Astrocyte of the cerebellum (primary cell): ENCODE measurements at regions not wholly inside any gene's neighbourhood (a gene's known extent, or its start where the extent isn't known, plus 50 kb on each side); places are given as distances from the start of the nearest gene placed in this dataset.

Experiments used
- DNase-seq: peaks from one replicate; pipeline ENCODE4 v3.0.0-alpha.2; 2011; ENCODE audit warnings: low read depth
- H3K4me3 ChIP-seq: 2 replicates; pipeline ENCODE4 v1.5.1; 2011; ENCODE audit warnings: mild to moderate bottlenecking, low read depth, low read length, moderate library complexity
- in situ Hi-C: cut with HindIII; loops from 2 replicates; pipeline ENCODE4 v1.10.0; 2017; ENCODE audit warnings: low sequenced_read_pairs
- TF ChIP-seq, protein P1 (sequence below): IDR thresholded peaks from 2 replicates; pipeline ENCODE4 v1.5.1; 2012; ENCODE audit warnings: low read length, low read depth, moderate library complexity, mild to moderate bottlenecking; ENCODE audit errors: missing control alignments

DNA sequence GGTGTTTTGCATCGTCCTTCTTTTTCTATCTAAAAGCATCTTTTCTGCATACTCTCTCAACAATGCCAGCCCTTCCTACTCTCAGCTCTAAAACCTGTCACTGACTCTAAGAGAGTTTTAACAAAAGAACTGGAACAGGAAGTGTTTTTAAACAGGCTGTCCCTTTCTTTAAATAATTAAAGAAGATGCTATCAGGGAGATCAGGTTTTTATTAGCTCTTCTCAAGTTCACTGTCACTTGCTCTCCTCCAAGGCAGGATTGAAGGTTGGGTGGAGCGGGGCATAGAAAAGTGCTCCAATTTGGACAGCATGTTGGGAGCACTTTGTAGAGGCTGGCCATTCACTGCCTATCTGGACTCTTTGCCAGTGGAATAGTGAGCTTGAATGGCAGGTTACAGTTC is 56.4 kb upstream of the BARX2 start:
- TF ChIP-seq, protein P1, sequence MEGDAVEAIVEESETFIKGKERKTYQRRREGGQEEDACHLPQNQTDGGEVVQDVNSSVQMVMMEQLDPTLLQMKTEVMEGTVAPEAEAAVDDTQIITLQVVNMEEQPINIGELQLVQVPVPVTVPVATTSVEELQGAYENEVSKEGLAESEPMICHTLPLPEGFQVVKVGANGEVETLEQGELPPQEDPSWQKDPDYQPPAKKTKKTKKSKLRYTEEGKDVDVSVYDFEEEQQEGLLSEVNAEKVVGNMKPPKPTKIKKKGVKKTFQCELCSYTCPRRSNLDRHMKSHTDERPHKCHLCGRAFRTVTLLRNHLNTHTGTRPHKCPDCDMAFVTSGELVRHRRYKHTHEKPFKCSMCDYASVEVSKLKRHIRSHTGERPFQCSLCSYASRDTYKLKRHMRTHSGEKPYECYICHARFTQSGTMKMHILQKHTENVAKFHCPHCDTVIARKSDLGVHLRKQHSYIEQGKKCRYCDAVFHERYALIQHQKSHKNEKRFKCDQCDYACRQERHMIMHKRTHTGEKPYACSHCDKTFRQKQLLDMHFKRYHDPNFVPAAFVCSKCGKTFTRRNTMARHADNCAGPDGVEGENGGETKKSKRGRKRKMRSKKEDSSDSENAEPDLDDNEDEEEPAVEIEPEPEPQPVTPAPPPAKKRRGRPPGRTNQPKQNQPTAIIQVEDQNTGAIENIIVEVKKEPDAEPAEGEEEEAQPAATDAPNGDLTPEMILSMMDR: no peak
- in situ Hi-C loops: no loop called here
- DNase-seq: no peak
- no peak overlapping the region for H3K4me3 ChIP-seq

DNA sequence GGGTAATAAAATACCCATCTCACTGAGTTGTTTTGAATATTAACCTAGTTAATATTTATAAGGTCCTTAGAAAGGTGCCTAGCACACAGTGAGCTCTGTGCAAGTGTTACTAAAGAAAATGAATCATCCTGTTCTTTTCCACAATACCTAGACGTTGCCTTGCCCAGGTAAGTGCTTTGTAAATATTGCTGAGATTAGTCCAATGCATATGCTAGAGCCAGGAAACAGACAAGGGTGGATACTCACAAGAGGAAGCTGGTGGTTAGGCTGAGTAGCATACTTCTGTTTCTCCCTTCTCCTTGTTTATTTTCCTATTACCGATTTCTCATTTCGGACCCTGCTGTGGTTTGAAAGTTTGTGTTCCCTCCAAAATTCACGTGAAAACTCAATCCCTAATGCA is 58.1 kb upstream of the BARX2 start:
- in situ Hi-C loops: no loop called here
- H3K4me3 ChIP-seq: no peak overlapping the region
- no peak for DNase-seq
- TF ChIP-seq, protein P1: no peak

DNA sequence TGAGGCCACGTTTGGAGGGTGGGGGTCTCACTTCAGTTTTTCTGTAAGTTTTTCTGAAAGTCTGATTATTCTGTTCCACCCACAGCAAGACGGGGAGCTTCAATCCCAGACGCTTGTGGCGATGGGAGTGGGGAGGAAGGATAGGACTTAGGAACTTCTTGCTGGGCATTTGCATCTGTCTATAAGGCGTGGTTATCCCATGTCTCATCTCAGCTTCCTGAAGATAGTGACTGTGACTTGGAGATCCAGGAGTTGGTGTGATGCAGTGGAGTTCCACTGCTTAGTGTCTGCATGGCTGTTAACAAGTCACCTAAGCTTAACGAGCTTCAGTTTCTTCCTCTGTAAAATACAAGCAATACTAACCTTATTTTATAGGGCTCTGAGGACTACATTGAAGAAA is 58.9 kb upstream of the BARX2 start:
- in situ Hi-C loops: no loop called here
- TF ChIP-seq, protein P1: no peak
- H3K4me3 ChIP-seq: no peak overlapping the region
- DNase-seq: no peak

DNA sequence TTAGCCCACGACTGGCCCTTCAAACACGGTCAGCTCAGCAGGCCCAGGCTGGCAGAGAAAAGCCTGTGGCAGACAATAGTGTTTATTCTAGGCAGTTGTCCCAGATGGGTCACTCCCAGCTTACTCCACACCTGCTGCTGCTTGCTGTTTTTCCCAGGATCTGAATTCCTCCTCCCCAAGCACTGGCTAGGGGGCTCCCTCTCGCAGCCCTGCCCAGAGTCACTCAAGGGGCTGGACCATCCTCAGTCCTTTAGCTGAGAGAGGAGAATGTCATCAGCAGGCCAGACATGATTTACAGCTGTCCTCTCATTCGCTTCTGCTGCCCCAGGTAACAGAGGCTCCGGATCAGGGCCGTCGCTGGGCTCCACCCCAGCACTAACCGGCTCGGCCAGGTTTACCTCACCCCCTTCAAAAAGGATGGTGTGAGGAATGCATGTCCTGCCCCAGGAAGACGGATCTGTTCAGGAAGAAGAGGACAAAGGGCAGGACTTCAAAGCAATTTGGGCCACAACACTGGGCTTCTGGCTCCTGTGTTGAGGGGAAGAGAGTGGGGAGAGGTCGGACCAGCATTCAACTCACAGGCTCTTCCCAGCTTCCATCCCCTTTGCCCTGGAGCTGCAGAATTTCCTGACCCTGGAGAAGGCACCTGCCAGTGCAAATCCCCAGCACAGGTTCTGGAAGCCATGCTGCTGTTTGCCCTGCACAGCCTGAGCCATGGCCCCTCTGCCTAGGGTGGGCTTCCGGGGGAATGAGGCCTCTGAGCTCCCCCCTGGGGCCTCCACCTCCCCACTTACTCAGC is 59.7 kb upstream of the BARX2 start:
- H3K4me3 ChIP-seq: no peak overlapping the region
- in situ Hi-C loops: no loop called here
- DNase-seq: no peak
- TF ChIP-seq, protein P1: no peak

DNA sequence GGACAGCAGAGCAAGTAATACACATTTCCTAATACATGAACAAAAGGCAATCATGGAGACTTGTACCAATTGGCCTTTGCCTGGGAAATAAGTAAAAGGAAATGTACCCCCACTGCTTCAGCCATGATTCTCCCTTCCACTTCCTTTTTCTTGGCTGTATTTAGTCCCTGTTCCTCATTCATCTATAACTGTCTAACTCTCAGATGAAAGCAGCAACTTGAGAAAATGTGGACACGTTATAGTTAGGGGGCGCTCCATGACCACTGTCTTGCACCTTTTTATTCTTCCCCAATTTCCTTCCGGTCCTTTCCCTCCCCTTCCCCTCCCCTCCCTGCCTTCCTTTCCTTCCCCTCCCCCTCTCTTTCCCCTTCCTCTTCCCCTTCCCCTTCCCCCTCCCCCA is 61.3 kb upstream of the BARX2 start:
- no peak overlapping the region for H3K4me3 ChIP-seq
- TF ChIP-seq, protein P1: no peak
- DNase-seq: no peak
- in situ Hi-C loops: no loop called here

DNA sequence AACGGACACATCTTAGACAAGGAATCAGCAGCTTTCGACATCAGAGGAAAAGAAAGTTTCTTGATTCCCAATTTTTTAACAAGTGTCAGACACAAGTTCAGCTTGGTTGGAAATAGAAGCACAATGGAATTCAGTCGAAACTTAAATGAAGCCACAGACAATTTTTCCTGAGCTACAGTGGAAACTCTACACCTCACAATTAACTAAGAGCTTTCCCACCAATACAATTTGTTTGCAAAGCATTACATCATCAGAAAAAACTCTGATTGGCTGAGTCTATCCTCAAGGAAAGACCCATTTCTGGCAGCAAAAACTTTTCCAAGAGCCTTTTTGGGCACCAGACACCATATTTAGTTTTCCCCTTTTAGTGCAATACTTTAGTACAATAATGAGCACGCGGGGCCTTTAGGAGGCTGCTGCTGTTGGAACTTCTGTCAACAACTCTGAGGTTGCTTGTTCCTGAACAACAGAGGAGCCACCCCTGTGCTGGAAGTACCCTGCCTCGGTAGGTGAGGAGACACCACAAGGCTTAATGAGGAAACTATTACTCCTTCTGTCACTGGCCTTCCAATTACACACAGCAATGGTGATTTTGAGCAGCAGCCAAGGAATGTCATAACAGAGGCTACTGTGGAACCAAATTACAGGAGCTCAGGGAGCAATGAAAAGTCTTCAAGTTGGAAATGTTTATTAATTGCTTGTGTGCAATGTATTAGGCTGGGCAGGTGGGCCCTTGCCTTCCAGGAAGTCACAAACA is 61.9 kb upstream of the BARX2 start:
- DNase-seq: no peak
- TF ChIP-seq, protein P1: no peak
- in situ Hi-C loops: no loop called here
- H3K4me3 ChIP-seq: no peak overlapping the region
